NCI-H748 treated with DMSO at 0.1 percent for 48 hours (cell line): ENCODE measurements at regions not wholly inside any gene's neighbourhood (a gene's known extent, or its start where the extent isn't known, plus 50 kb on each side); places are given as distances from the start of the nearest gene placed in this dataset.
"Not testable (repeated sequence)": the region's sequence is repeated elsewhere in the genome, so short reads cannot be mapped to it uniquely, and the experiment has no call there.

Source experiments
- DNase-seq: peaks from one replicate; lab custom pipeline; 2025; lab: John Stamatoyannopoulos, UW

DNA sequence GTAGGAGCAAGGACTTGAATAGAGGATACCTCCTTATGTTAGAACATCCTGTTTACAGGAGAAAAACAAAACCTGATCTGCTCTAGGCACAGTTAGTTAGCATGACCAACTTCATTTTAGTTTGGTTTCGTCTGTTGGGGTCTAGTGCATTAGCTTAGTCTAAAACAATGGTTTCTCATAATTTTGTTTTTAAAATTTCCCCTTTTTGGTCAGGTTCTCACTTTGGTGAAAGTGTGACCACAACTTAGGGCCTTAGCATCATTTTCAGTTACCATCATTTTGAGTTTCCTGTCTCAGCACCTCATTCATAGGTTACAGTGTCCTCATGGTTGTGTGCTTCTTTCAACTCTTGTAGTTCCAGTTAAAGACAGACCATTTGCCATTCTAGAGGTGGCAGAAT lies 1277.0 kb upstream of the SLC39A10 start:
- no peak for DNase-seq

DNA sequence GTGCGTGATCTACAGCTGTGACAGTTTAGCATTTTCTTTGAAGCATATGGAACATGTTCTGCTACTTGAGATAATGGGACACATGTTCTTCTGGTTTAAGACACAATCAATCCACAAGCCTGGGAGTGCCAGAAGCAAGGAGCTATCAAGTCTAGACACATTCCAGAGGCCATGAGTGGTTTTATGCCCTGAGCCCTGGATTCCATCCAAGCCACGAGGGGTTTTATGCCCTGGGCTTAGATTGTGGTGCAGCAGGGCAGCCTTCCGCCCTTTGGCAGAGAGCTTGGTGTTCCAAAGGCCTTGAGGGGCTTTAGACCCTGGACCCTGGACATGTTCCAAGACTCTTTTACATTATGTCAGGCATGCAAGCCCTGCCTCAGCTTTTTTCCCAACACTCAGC lies 1289.6 kb upstream of the SLC39A10 start:
- not testable (repeated sequence) for DNase-seq

DNA sequence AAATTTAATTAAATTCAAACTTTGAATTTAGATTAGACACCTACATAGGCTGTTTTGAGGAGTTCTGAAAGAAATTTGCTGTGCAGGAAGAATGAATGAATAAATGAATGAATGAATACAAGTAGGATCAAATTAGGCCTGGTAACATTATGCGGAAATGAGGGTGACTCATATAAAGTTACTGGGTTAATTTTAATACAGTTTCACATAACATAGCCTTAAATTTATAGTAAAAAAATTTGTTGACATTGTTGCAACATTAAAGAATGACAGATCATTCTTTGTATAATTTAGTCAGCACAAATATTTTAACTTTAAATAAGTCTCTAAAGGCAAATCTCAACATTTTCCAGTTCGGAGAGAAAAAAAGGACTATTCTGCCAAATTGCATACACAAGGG lies 1293.1 kb upstream of the SLC39A10 start:
- DNase-seq: no peak

DNA sequence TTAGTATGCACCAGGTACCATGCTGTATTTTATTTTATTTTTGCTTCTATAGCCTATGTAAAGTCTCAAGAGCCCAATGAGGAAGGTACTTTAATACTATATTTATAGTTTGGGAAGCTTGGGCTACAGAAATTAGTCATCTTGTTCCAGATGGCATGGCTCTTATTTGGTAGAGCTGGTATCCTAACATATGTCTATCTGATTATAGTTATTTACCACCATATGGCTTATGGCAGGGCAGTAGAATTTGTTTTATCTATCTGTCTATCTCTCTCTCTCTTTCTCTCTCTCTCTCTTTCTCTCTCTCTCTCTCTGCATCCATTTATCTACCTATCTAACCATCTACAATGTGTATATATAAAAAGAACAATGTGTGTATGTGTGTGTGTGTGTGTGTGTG lies 1293.7 kb upstream of the SLC39A10 start:
- DNase-seq: no peak

DNA sequence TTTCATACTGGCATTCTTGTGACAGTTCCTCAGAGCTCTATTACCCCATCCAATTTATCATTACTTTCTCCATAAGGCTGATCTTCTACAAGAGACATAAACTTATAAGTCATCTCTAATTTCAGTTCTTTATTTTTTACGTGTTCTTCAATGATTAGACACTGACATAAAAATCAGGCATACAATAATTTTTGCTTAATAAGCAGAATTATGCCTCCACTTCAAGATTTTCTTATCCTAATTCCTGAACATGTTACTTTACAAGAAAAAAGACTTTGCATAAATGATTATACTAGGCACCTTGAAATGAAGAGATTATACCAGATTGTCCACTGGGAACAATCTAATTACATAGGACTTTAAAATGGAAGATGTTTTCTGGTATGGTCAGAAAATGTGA lies 1304.5 kb upstream of the SLC39A10 start:
- no peak for DNase-seq

DNA sequence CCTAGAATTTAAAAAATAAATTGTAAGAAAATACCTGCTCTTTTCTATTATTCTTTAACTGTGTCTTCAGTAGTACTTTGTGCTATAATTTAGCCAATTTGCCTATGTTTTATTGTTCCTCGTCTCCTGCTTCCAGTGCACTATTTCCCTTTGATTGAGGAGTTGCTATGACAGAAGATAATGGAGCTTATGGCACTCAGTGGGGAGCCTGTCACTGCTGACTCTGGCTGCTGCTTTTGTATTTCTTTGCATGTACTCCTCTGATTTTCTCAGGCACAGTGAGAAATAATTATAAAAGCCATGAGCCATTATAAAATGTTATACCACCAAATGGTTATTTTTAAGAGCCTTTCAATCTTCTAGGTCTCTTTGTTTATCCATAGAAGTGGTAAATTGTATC lies 1310.8 kb upstream of the SLC39A10 start:
- peak; percentile 94 for DNase-seq

DNA sequence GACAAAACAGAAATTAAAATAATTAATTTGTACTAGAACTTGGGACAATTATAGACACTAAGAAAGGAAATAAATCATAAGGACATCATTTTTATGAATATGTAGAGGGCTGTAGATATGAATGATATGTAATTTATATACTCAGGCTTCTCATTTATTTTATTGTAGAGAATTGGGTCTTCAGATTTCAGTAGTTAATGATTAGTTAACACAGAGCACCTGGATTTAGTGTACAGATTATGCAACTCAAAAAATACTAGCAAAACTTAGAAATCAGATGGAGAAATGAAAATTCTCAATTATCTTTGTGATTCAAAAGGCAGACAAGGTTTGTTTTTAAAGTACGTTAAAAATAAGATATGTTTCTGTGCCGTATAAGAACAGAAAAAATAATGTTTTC lies 1311.7 kb upstream of the SLC39A10 start:
- no peak for DNase-seq

DNA sequence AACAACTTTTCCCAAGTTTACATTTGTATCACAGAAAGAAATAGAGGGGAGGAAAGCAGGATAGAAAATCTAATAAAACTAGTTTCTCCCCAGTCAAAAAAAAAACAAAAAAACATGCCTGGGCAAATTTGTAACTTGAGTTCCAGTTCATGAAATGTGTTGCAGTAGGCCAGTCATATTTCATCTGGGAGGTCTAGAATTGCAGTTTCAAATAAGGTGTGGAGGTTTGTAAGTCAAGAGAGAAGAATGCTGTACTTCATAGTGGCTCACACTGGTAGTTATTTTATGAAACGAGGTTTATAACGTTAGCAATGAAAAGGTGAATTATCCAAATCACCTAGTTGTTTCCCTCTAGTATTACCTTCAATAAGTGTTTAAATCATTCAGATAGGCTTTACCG lies 1313.9 kb upstream of the SLC39A10 start:
- DNase-seq: no peak

DNA sequence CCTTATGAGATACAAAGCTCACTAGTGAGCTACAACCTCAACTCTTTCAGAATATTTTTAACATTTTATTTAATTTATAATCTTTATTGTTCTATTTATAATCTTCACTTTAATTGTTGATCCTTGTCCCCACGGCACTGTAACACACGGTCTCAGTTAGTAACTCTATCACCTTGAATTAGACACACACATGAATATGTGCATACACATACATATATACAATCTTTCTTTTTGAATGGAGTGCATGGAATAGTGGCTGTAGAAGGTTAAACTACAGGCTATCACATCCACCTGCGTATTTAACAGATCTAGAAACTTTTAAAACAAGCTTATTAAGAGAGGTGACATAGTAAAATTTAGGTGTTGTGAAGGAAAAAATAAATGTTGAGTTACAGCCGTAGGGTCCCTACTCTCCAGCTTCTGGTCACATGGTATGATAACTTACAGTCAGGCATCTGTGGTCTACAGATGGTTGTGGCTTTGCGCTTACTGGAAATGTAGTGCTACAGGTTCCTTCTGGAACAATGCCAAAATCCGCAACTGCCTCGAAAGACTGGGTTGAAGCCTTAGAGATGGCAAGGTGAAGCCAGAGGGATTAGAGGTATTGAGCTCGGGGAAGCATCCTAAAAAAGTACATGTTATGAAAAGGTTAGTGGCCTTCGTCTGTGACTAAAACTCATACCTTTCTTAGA lies 1324.1 kb upstream of the SLC39A10 start:
- no peak for DNase-seq

DNA sequence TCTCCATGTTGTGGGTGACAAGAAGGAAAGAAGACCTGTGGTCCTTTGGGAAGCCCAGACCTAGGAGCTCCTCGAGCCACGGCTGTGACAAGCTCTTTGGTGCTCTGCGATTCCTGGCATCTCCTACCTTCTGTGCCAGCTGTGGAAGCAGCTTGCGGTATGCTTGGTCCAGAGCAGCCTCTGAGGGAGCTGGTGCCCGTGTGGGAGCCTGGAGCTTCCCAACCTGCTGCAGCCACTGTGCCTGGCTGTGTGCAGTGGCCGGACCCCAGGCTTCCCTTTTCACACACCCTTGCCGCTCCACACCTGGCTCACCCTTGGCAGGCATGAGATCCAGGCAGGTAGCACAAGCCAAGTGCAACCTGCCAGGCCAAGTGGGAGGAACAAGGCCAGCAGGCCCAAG lies 1328.6 kb upstream of the SLC39A10 start:
- DNase-seq: no peak

DNA sequence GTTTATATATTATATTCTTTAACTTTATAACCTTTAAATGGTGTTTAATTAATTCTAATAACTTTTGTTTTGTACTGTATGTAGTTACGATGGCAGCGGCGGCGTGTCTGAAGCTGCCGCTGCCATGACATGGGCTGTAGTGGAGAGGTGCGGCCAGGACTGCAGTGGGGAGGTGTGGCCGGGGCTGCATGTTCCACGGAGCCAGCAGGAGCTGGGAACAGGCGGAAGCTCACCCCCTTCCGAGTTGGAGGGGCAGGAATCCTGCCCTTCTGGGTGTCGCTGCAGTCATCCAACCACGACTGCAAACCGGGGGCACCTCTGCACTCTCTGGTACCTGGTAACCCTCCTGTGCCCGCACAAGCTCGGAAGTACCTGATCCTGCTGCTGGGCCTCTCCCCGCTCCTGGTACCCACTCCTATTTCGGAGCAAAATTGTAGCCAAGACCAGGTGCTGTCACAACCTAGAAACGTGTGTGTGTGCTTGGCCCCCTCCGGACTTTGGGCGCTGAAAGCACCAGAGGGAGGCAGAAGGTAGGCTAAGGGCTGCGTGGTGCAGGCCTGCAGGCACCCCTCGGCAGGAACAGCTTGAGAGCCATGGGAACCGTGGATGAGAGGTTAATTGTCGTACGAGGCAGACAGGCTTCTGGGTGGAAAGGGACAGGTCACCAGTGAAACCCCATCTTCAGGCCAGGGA lies 1329.7 kb upstream of the SLC39A10 start:
- no peak for DNase-seq

DNA sequence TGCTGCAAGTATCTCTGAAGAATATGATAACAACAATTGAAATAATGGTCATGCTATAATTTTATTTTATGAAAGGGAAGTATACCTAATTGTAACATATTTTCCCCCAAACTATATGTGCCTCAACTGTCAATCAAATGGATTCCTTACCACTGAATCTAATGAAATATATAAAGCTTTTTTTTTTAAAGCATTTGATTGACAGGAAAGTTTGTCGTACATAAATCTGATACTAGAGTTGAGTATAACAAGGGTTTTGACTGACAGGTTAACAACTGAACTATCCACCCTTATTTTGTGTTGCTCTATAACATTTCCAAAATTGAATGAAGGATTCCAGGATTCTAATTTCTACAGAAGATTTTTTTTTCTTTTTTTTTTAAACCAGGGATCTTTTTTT lies 1333.3 kb upstream of the SLC39A10 start:
- DNase-seq: no peak

DNA sequence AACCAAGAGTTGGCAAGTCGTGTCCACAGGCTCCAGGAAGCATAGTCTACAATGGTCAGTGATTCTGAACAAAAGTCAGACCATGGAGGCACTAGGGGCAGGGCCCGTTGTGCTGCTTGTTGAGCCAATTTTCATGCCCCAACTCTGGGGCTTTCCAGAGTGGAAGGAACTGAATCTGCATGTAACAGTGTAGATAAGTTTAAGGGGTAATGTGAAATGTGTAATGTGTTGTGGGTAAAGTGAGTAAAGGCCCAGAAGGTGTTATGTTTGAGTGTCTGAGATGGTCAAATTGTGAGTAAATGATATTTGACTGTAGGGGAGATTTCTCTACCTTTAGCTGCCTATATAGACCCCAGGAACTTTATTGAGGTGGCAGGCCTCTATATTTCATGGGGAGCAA lies 1336.5 kb upstream of the SLC39A10 start:
- DNase-seq: no peak

DNA sequence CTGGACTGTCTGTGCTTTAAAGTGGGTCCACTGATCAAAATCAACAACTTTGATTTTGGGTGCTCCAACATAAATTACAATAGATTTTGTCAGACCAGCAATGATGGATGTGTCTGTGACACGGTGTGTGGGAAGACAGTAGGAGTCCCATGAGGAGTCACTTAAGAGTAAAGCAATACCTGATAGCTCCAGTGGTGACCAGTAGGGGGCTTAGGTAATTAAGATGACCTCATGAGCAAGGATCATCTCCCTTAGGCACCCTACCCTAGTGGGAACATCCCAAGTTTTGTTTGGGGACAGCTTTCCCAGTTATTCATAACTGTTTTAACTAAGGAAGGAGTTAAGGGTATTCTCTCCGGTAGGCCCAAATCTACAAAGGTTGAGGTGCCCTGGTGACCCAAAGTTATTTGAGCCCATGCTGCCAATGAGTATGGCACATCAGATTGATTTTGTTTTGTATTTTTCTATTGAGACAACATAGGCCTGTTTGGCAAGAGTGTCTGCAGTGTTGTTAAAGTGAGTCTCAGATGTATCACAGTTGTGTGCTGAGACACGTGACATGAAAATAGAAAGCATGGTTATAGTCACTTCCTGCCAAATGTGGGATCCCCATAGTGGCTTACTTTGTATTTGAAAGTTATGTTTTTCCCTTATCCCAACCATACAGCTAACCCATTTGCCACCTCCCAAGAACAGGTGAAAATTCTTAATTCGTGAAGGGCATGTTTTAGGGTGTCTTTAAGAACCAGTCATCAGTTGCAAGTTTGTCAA lies 1337.6 kb upstream of the SLC39A10 start:
- no peak for DNase-seq

DNA sequence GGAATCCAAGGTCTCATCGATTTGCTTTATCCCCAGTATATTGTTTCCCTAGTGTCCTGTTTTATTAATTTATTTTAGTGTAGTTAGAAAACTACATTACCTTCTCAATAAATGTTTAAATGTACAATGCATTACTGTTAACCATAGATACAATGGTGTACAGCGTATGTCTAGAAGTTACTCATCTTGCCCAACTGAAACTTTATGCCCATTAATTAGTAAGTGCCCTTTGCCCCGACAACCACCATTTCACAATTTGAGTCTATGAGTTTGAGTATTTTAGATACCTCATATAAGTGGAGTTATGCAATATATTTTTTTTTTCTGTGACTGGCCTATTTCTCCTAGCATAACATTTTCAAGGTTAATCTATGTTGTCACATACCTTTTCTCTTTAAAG lies 1343.0 kb upstream of the SLC39A10 start:
- DNase-seq: no peak

DNA sequence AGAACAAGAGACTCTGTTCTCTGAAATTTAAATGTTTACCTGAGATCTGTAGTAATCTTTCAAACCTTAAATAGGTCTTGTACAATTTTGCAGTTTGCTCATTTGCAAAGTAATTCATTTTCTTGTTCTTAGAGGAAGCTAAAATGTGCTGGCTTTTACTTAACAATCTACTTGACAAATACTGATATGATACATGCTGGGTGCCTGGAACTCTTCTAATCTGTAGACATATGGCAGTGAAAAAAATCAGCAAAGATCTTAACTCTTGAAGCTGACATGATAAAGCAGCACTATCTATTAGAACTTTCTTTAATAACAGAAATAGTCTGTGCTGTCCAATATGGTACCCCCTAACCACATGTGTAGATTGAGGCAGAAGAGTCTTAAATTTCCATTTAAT lies 1352.8 kb upstream of the SLC39A10 start:
- no peak for DNase-seq

DNA sequence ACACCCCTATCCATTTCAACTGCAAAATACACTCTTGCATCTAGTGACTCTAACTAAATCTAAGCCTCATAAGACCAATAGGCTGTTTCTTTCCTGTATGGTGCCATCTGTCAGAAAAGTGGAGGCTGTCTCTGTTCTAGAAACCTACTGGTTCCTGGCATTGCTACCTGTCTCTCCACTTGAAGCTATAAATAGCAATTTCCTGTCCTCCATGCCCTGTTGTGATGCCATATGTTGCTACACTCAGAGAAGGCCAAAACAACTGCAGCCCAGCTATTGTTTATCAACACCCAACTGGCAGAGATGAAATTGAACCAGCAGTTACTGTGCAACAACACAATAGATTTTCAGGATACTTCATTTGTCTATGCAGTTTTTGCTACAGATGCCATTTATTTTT lies 1355.1 kb upstream of the SLC39A10 start:
- peak; percentile 47 for DNase-seq

DNA sequence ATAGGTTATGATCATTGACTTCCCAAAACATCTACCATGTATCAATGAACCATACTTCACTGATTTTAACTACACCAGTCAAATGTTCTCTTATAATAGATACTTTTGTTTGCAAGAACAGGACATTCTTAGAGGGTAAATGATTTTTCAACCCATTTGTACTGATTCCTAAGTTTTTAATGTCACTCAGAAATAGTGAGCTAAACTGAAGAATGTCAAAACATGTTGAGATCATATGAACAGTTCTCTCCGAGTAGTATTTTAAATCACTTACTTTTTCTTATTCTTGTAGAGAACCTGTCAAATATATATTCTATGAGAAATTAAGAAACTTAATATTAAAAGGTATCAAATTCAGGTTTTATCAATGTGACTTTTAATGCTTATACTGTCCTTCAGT lies 1362.9 kb upstream of the SLC39A10 start:
- no peak for DNase-seq

DNA sequence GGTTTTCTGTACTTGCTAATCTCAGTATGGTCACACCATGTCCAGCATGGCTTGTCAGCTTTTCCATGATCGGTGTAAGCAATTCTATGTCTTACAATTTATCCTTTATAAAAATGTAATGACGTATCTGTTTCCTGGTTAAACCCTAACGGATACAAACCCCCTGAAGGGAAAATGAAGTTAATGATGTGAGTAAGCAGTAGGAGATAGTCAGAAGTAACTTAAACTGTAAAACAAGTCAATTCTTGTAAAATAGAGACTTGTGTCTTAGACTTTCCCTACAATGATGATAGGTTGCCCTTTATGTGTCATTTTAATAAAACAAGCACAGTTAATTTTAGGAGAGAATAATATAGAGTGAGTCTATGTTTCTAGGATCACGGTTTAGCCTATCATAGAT lies 1365.9 kb upstream of the SLC39A10 start:
- no peak for DNase-seq

DNA sequence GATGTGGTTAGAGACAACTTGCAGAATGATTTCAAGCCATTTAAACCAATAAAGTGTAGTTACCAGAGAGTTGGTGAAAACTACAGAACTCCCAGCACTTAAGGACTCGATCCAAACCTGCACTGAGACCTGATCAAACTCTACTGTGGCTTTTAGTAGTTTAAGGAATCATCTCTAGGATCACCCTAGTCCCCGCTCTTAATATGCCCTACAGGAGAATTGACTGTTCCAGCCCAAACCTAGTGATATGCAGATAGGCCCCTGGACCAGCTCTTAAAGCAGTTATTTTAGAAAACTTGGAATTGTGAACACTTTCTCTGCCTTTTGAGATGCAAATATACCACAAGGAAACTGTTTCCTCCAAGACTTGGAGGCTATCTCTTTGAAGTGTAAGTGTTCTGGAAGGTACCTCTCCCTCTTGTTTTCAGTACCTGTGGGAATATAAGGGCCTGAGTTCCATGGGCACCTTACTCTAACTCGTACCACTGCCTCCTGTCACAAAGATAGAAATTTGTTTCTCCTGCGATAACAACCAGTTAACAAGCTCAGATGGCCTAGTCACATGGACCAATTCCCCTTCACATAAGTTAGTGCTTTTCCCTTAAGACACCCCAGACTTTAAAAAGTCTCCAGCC lies 1367.2 kb upstream of the SLC39A10 start:
- no peak for DNase-seq

DNA sequence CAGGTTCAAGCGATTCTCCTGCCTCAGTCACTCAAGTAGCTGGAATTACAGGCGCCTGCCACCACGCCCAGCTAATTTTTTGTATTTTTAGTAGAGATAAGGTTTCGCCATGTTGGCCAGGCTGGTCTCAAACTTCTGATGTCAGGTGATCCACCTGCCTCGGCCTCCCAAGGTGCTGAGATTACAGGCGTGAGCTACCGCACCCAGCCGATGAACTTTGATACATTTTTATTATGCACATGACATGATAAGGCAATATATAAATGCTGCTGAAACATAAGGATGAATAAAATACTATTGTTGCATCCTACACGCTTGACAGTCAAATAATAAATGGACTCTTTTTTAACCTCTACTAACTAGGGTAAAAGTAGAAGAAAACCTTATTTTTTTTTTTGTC lies 1380.4 kb upstream of the SLC39A10 start:
- not testable (repeated sequence) for DNase-seq

DNA sequence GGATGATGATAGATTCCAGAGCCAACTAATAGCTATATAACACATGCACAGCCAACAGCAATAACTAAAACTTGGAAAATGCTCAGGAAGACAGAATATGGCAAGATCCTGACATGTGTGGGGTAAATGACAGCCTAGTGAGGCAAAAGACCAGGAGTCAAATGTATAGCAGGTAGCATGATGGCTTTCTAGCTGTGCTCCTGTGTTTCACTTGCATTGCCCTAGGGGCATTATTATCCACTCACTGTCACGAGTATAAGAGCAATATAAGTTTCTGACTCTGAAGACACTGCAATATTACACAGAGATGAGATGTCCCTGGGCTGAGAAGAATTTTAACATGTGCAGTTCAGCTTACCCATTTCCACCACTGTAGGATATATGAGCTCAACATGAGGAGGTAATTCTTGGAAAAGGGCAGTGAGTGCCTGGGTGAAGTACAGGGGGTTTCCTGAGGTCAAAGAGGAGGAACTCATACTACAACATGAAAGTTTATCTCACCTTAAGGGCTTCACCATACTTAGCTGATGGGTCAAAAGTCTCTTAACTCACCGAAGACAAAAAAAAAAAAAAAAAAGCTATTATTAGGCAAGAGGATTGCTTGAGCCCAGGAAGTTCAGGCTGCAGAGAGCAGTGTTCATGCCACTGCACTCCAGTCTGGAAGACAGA lies 1385.6 kb upstream of the SLC39A10 start:
- no peak for DNase-seq
